HEK293T (cell line): ENCODE measurements at regions not wholly inside any gene's neighbourhood (a gene's known extent, or its start where the extent isn't known, plus 50 kb on each side); places are given as distances from the start of the nearest gene placed in this dataset.

Experiments used
- ARNT ChIP-seq: fragments of 450-650 bp; IDR thresholded peaks from 2 replicates; pipeline ENCODE4 v1.6.1; 2017; ENCODE audit warnings: mild to moderate bottlenecking
- ELF4 ChIP-seq: fragments of 450-650 bp; IDR thresholded peaks from 2 replicates; pipeline ENCODE4 v1.6.1; 2017; ENCODE audit warnings: antibody characterized with exemption
- HDGF ChIP-seq: fragments of 450-650 bp; IDR thresholded peaks from 2 replicates; pipeline ENCODE4 v1.6.1; 2017; ENCODE audit warnings: antibody characterized with exemption, borderline replicate concordance
- PKNOX1 ChIP-seq: fragments of 450-650 bp; IDR thresholded peaks from 2 replicates; pipeline ENCODE4 v1.6.1; 2016
- SP1 ChIP-seq: fragments of 450-650 bp; IDR thresholded peaks from 2 replicates; pipeline ENCODE4 v1.6.1; 2017

- TF ChIP-seq HDGF: no peak
- TF ChIP-seq SP1: no peak
- no peak for TF ChIP-seq ELF4
- no peak for TF ChIP-seq ARNT
- TF ChIP-seq PKNOX1: no peak
These were observed 1094.9 kb upstream of the SLIT2 start for GRCh38 chr4:19156786-19157185.
